Spinal cord (tissue), 9 donors: ENCODE measurements at regions not wholly inside any gene's neighbourhood (a gene's known extent, or its start where the extent isn't known, plus 50 kb on each side); places are given as distances from the start of the nearest gene placed in this dataset.
"Not testable (repeated sequence)": the region's sequence is repeated elsewhere in the genome, so short reads cannot be mapped to it uniquely, and the experiment has no call there.

Experiments used
- DNase-seq, 6 donors: peaks; one replicate each; pipeline versions ENCODE4 v3.0.0 to v3.0.0-alpha.2; 2013 to 2015; ENCODE audit warnings: low spot score in 6 of 6, low read depth in 4 of 6
- H3K27ac ChIP-seq: one replicate; pipeline ENCODE4 v1.5.1; 2013; ENCODE audit warnings: low read depth, low read length, control low read depth
- H3K27me3 ChIP-seq: one replicate; pipeline ENCODE4 v1.6.1; 2013; ENCODE audit warnings: low read length; ENCODE audit not compliant: control insufficient read depth, insufficient read depth
- H3K36me3 ChIP-seq: one replicate; pipeline ENCODE4 v1.6.1; 2013; ENCODE audit warnings: low read length; ENCODE audit not compliant: control insufficient read depth, insufficient read depth
- H3K4me1 ChIP-seq: one replicate; pipeline ENCODE4 v1.6.1; 2013; ENCODE audit warnings: low read length; ENCODE audit not compliant: control insufficient read depth, insufficient read depth
- H3K4me3 ChIP-seq: one replicate; pipeline ENCODE4 v1.5.1; 2013; ENCODE audit warnings: low read depth, low read length, control low read depth
- H3K9me3 ChIP-seq: one replicate; pipeline ENCODE4 v1.6.1; 2013; ENCODE audit warnings: low read length; ENCODE audit not compliant: control insufficient read depth, insufficient read depth
- WGBS: methylation state at CpG from one replicate; pipeline ENCODE4 v1.1.5; 2013; ENCODE audit warnings: missing lambda C conversion rate; ENCODE audit not compliant: insufficient coverage; 5-methylcytosine and 5-hydroxymethylcytosine counted together
- donor health status: healthy.

GRCh38 chr7:113308399-113308798 is 190.0 kb upstream of the SMIM30 start:
- DNase-seq, result no peak
- no peaks in the 10 kb centered on the region for H3K9me3 ChIP-seq
- no peak overlapping the region for H3K27ac ChIP-seq
- no peaks in the 10 kb centered on the region for H3K27me3 ChIP-seq
- no peak overlapping the region for H3K4me3 ChIP-seq
- no peaks in the 10 kb centered on the region for H3K36me3 ChIP-seq
- WGBS, result no CpG with 5 or more reads among the region's 2 CpGs
- no peaks in the 10 kb centered on the region for H3K4me1 ChIP-seq

DNA sequence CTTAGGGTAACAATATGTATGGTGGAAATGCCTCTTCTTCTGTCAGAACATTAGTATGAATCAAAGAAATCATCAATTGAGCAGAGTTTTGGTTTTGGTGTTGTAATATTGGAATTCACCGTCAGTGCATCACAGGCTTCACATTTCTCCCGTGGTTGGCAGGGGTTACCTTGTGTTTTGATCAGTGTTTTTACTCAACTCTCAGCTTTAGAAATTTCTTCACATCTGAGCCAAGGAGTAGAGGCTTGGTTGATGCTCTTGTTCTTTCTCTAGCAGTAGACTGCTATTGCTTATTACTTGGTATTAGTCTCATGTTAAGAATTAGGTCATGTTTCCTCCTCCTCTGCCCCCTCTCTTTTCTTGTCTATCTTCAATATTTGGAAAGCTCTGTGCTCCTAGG is 188.8 kb upstream of the SMIM30 start:
- H3K27me3 ChIP-seq, result no peaks in the 10 kb centered on the region
- no peak for DNase-seq
- H3K27ac ChIP-seq, result no peak overlapping the region
- WGBS, result no CpG with 5 or more reads among the region's 2 CpGs
- H3K36me3 ChIP-seq, result no peaks in the 10 kb centered on the region
- no peaks in the 10 kb centered on the region for H3K9me3 ChIP-seq
- H3K4me3 ChIP-seq, result no peak overlapping the region
- H3K4me1 ChIP-seq, result no peaks in the 10 kb centered on the region

GRCh38 chr7:113306302-113306701 is 187.9 kb upstream of the SMIM30 start:
- Histone ChIP-seq H3K36me3 (no peaks in the 10 kb centered on the region), H3K27ac (no peak overlapping the region), H3K4me1 (no peaks in the 10 kb centered on the region), H3K27me3 (no peaks in the 10 kb centered on the region), H3K4me3 (no peak overlapping the region), H3K9me3 (no peaks in the 10 kb centered on the region)
- WGBS, result no CpG with 5 or more reads among the region's 2 CpGs
- DNase-seq, result no peak

DNA sequence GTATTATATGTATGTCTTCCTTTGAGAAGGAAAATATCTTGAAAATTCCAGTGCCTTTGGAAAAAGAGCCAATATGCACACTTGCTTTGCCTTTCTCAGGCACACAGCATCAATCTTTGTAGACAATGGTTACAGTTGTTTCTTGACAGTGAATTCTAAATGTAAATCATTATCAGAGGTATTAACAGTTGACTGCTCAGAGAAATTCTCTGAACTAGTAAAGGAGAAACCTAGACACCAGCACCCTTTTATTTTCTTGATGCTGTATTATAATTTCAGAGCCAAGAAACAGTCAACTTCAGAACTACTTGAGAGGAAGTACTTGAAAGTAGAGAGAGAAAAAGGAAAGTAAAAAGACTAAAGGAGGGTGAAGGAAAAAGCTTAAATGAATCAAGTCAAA is 185.8 kb upstream of the SMIM30 start:
- H3K4me1 ChIP-seq, result no peaks in the 10 kb centered on the region
- H3K27me3 ChIP-seq, result no peaks in the 10 kb centered on the region
- H3K27ac ChIP-seq, result no peak overlapping the region

GRCh38 chr7:113303388-113303787 is 185.0 kb upstream of the SMIM30 start:
- H3K9me3 ChIP-seq, H3K36me3 ChIP-seq, H3K4me1 ChIP-seq, H3K27me3 ChIP-seq, H3K27ac ChIP-seq, DNase-seq, H3K4me3 ChIP-seq: not testable (repeated sequence)

More for the DNA sequence above, 185.8 kb upstream of the SMIM30 start:
- H3K9me3 ChIP-seq, result no peaks in the 10 kb centered on the region
- no peak for DNase-seq
- H3K36me3 ChIP-seq, result no peaks in the 10 kb centered on the region
- H3K4me3 ChIP-seq, result no peak overlapping the region

DNA sequence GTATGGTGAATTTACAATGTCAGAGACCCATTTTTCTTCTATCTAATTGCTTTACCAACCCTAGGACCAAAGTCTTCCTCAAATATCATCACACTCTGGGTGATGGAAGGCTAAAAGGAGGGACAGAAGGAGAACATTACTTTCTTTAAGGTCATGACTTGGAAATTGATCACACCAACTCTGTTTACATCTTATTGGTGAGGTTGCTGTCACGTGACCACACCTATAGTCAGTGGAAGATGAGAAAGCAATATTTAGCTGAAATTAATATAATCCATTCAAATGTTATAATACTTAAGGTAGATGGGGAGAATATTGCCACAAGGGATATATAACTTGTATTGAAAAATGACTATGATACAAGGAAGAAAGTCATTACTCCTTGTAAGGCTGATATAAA is 183.6 kb upstream of the SMIM30 start:
- no peak overlapping the region for H3K4me3 ChIP-seq
- H3K27me3 ChIP-seq, result no peaks in the 10 kb centered on the region
- no peak for DNase-seq
- no peak overlapping the region for H3K27ac ChIP-seq
- no CpG with 5 or more reads among the region's 1 CpG for whole genome bisulfite sequencing
- H3K9me3 ChIP-seq, result no peaks in the 10 kb centered on the region
- no peaks in the 10 kb centered on the region for H3K4me1 ChIP-seq
- no peaks in the 10 kb centered on the region for H3K36me3 ChIP-seq

DNA sequence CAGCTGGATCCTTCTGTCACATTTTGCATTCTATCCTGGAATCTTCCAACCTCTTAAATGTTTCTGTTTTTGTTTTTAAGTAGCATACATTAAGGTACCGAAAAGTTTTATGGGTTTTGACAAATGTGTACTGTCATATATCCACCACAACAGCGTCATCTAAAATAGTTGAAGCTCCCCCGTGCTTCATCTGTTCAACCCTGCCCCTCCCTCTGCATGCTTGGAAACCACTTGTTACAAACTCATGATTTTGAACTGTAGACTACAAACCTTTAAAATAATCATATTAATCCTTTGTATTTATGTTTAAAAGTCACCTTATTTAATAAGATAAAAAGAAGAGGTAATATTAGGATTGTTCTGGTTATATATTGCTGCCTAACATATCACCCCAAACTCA is 182.8 kb upstream of the SMIM30 start:
- no peak for DNase-seq
- H3K36me3 ChIP-seq, result no peaks in the 10 kb centered on the region
- no peak overlapping the region for H3K27ac ChIP-seq
- H3K27me3 ChIP-seq, result no peaks in the 10 kb centered on the region
- H3K9me3 ChIP-seq, result no peaks in the 10 kb centered on the region
- no CpG with 5 or more reads among the region's 3 CpGs for WGBS
- no peak overlapping the region for H3K4me3 ChIP-seq
- no peaks in the 10 kb centered on the region for H3K4me1 ChIP-seq

- no peaks in the 10 kb centered on the region for H3K27me3 ChIP-seq
Measured at GRCh38 chr7:113299748-113300147, 181.4 kb upstream of the SMIM30 start.

DNA sequence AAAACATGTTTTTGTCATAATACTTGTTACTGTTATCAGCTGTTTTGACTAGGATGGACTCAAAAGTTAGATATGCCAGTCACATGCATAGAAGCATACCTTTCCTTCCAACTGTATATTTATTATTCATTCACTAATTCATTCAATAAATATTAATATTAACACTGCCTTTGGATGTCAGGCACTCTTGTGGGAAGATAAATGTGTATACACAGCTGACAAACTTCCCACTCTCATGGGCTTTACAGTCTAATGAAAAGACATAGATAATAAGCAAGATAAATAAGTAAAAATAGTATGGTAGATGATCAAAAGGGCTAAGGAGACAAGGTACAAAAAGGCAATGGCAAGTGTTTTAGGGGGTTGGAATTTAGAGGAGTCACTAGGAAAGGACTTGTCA is 180.1 kb upstream of the SMIM30 start:
- Histone ChIP-seq H3K27ac (no peak overlapping the region), H3K9me3 (no peaks in the 10 kb centered on the region)

More at GRCh38 chr7:113299748-113300147, 181.4 kb upstream of the SMIM30 start:
- Histone ChIP-seq H3K9me3 (no peaks in the 10 kb centered on the region), H3K36me3 (no peaks in the 10 kb centered on the region), H3K4me1 (no peaks in the 10 kb centered on the region), H3K27ac (no peak overlapping the region), H3K4me3 (no peak overlapping the region)
- DNase-seq, result no peak

DNA sequence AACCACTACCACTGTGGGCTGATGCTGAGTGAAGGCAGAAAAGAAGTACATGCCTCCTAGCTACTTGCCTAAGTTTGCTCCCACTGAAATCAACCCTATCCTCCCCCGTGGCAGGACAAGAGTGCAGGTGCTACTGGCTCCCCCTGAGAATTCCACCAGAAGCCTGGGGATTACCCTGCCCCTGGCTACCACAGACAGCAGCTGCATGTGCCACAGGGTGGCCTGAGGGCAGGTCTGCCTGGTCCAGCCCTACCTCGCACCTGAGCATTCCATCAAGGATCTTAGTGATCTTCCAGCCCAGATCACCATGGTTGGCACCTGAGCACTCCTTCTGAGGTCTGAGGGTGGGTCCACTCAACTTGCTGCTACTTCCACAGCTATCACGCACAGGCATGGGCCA is 176.4 kb upstream of the SMIM30 start:
- Histone ChIP-seq H3K36me3 (no peaks in the 10 kb centered on the region), H3K4me3 (no peak overlapping the region), H3K9me3 (no peaks in the 10 kb centered on the region), H3K27ac (no peak overlapping the region), H3K4me1 (no peaks in the 10 kb centered on the region), H3K27me3 (no peaks in the 10 kb centered on the region)
- DNase-seq, result no peak
- 94% methylated on average over 3 of the region's 3 CpGs for WGBS

More for the DNA sequence above, 180.1 kb upstream of the SMIM30 start:
- no peaks in the 10 kb centered on the region for H3K27me3 ChIP-seq
- DNase-seq, result no peak
- no peaks in the 10 kb centered on the region for H3K4me1 ChIP-seq
- no peak overlapping the region for H3K4me3 ChIP-seq
- no peaks in the 10 kb centered on the region for H3K36me3 ChIP-seq

DNA sequence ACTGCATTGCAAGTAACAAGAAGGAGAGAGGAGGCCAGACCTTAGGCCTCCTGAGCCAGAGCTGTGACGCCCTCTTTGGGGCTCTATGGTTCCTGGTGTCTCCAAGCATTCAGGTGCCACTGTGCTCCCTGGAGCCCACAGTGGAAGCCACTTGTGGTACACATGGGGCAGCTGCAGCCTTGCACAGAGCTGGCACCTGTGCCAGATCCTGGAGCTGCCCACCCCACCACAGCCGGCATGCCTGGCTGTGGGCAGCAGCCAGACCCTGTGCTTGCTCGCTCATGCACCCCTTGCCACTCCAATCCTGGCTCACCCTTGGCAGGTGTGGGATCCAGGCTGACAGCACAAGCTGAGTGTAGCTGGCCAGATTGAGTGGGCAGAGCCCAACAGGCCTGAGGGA is 173.8 kb upstream of the SMIM30 start:
- 88% methylated on average over 3 of the region's 3 CpGs for whole genome bisulfite sequencing
- Histone ChIP-seq H3K27ac (no peak overlapping the region), H3K9me3 (no peaks in the 10 kb centered on the region)

More for the DNA sequence above, 173.8 kb upstream of the SMIM30 start:
- no peaks in the 10 kb centered on the region for H3K36me3 ChIP-seq
- no peak overlapping the region for H3K4me3 ChIP-seq
- no peaks in the 10 kb centered on the region for H3K4me1 ChIP-seq
- DNase-seq, result no peak
- H3K27me3 ChIP-seq, result no peaks in the 10 kb centered on the region
